CD4-positive, alpha-beta T cell treated with Interleukin-10 for 1 hour (primary cell): ENCODE measurements at regions not wholly inside any gene's neighbourhood (a gene's known extent, or its start where the extent isn't known, plus 50 kb on each side); places are given as distances from the start of the nearest gene placed in this dataset.
"Not testable (repeated sequence)": the region's sequence is repeated elsewhere in the genome, so short reads cannot be mapped to it uniquely, and the experiment has no call there.

Experiments used
- DNase-seq: peaks from one replicate; pipeline ENCODE4 v3.0.0-alpha.2; 2020

GRCh38 chr15:61393524-61393923 lies 164.4 kb upstream of the RORA start:
- DNase-seq = no peak

- no peak for DNase-seq
Observed at GRCh38 chr15:61390138-61390537, 161.0 kb upstream of the RORA start.

DNA sequence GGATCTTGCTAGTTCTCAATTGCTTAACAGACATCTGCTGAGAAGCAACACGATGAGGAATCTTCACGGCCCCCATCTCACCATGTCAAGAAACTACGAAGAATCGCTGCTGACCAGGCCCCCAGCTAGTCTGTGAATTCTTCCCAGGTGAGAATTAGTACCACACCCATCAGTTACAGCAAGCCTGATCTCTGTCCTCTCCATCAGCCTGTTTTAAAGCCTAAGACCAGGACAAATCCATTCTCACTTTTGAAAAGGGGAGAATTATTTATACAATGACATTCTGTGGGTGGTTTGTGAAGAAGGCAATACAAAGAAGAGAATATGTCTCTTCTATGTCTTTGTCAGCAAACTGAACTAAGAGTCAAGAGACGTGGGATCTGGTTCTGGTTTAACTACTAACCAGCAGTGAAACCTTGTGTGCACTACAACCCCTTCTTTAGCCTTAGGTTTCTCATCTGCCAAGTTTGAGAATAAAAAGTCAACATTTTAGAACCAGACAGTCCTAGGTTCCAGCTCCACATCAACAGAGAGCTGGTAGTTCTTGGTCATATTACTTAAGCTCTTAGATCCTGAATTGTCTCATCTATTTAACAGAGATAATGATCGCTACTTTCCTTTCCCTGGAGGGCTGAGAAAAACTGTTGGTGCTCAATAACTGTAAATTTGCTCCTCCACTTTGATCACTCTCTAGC lies 160.4 kb upstream of the RORA start:
- no peak for DNase-seq

DNA sequence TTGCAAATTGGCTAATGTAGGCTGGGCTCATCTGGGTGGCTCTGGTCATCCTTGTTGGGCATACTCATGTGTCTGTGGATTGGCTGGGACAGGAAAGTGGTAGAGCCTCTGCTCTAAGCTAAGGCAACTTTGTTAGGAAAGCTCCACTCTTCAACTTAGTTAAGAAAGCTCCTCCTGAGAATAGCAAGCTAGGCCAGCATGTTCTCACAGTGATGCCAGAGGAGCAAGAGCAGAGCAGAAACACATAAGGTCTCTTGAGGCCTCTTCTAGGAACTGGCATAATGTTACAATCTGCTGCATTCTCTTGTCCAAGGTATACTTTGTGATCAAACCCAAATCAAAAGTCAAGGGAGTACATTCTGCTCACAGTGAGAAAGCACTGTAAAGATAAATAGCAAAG lies 158.6 kb upstream of the RORA start:
- DNase-seq = no peak

GRCh38 chr15:61383421-61383820 lies 154.3 kb upstream of the RORA start:
- no peak for DNase-seq

DNA sequence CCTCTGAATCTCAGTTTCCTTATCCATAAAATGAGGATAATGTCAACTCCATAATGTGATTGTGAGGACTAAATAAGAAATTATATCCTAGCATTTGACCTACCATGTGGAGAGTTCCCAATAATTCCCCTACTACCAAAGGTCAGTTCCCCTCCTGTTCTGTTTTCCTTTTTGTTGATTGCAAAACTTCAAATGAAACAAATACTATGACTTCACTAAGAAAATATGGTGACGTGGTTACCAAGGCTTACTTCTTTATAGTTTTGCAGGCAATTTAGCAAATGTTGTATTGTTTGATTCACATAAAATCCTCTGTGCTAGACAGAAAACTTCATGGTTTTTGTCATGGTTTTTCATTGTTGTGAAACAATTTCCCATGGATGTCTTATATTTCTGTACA lies 153.8 kb upstream of the RORA start:
- no peak for DNase-seq

DNA sequence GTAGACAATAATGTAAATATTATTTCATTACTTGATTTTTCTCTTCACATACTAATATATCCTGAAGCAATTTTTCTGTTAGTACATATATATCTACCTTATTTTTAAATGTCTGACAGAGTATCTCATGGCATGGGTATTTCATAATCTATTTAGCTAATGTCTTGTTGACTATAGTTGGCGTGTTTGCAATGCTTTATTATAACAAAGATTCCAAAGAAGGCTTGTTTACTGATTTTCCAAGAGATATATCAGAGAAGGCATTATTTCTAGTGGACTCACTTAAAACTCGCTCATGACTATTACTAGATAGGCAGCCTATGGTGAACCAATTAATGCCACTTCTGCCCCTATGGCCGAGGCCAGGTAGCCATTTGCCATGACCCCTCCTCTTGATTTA lies 152.4 kb upstream of the RORA start:
- DNase-seq = no peak

DNA sequence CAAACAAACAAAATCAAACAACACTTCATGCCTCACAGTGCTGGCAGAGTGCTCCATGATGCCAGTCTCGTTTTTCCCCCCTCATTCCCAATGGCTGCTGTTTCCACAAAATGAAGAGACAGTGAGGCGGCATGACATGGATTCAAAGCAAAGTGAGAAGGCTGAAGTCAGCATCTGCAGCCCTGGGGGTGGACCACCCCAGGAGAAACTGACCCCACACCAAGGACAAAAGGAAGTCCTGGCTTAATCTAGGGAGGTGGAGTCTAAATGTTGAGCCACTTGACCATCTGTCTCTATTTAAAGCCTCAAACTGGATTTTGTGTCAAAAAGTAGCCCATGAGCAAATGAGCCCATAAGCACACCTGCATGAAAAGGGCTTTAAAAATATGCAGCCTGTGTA lies 151.2 kb upstream of the RORA start:
- DNase-seq = no peak

DNA sequence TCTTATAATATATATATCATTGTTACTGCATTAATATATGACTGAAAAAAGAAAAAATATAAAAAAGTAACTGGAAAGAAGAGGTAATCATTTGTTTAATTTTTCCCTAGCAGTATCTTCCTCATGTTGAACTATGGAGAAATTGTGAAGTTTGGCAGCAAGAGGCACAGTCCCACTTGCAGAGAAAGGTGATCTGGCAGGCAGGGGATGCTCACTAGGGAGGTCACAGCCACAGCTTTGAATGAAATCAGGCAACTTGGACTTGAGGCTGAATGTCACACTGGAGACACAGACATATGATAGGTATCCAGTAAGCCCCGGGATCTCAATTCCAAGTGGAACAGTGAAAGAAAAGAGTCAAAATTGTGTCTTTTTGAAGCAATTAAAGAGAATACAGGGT lies 149.9 kb upstream of the RORA start:
- DNase-seq = no peak

DNA sequence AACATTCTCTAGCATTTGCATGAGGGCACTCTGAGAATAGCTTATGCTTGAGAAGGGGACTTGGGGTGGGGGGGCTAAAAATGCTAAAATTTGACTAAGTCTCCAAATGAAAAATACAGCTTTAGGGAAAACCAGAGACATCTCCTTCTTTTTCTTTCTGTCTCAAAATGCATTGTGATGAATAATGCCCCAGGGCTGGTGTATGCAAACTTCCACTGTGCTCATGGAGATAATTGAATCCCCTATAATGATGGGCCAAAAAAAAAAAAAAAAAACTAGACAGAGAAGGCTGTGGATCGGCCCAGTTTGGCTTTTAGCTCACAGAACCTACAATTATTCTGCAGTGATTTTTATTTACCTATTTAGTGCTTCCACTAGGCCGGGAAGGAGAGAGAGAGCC lies 147.9 kb upstream of the RORA start:
- DNase-seq = no peak

- no peak for DNase-seq
Observed at GRCh38 chr15:61376516-61376915, 147.4 kb upstream of the RORA start.

DNA sequence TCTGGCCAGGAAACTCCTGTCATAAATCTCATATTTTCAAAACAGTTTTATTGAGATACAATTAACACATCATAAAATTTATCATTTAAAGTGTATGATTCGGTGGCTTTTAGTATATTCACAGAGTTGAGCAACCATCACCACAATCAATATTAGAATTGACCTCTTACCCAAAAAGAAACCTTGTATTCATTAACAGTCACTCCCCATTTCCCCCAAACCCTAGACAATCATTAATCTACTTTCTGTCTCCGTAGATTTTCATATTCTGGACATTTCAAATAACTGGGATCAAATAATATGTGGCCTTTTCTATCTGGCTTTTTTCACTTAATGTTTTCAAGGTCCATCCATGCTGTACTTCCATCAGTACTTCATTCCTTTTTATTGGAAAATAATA lies 145.7 kb upstream of the RORA start:
- DNase-seq = no peak

DNA sequence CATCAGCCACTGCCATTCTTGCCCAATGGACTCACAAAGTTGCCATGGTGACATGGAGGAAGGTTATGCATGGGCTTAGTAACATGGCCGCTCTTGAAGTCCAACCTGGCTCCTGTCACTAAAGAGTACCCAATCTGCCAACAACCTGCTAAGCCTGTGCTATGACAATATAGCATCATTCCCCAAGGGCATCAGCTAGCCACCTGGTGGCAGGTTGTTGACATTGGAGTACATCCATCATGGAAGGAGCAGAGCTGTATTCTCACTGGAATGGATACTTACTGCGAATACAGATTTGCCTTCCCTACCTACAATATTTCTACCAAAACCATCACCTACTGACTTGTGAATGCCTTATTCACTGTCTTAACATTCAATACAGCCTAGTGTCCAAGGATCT lies 138.9 kb upstream of the RORA start:
- no peak for DNase-seq

- DNase-seq = no peak
Observed at GRCh38 chr15:61364871-61365270, 135.8 kb upstream of the RORA start.

- DNase-seq = not testable (repeated sequence)
Observed at GRCh38 chr15:61362912-61363311, 133.8 kb upstream of the RORA start.

GRCh38 chr15:61344293-61344692 lies 115.2 kb upstream of the RORA start:
- DNase-seq = no peak

GRCh38 chr15:61342390-61342789 lies 113.3 kb upstream of the RORA start:
- no peak for DNase-seq

DNA sequence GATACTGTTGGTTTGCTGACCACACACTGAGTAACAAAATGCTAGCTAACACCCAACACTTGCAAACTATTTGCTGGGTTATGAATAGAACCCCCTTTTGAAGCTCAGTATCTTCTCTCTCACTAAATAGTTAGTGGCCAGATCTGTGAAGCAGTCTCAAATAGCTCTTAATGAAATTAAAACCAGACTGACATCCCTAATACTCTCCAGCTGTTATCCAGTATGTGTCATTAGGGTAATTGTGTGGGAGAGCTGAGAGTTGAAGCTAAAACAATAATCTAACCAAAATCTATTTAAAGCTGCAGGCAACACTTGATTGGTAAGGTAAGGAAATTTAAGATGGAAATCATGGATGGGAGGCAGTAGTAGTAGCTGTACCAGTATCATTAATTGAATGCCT lies 110.4 kb upstream of the RORA start:
- no peak for DNase-seq

- no peak for DNase-seq
Observed at GRCh38 chr15:61337541-61337940, 108.4 kb upstream of the RORA start.

- DNase-seq = no peak
Observed at GRCh38 chr15:61336026-61336638, 107.0 kb upstream of the RORA start.

DNA sequence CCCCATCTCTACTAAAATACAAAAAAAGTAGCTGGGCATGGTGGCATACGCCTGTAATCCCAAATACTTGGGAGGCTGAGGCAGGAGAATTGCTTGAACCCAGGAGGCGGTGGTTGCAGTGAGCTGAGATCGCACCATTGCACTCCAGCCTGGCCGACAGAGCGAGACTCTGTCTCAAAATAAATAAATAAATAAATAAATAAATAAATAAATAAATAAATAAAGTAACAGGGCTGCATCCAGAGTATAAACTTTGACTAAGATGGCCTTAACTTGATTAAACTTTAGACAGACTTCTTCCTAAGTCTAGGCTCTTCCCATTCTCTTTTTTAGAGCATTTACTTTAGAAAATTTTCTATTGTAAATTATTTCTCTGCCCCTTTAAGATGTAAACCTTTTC lies 105.6 kb upstream of the RORA start:
- DNase-seq = not testable (repeated sequence)

DNA sequence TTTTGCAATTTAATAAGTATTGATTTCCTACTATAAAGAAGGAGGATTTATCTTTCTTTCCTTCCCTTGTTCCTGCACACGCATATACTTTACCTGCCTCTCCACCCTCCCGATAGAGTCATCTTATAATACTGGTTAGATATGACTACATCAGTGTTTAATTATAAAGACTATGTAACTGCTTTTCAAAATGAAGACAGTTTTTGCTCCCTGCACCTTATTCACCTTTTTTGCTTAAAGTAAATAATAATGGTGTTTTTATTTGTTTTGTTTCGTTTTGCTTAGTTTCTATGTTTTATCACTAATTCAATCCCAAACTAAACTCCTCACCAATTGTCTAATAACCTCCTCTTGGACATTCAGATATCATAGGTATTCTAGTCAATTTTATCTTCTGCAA lies 101.9 kb upstream of the RORA start:
- DNase-seq = no peak

DNA sequence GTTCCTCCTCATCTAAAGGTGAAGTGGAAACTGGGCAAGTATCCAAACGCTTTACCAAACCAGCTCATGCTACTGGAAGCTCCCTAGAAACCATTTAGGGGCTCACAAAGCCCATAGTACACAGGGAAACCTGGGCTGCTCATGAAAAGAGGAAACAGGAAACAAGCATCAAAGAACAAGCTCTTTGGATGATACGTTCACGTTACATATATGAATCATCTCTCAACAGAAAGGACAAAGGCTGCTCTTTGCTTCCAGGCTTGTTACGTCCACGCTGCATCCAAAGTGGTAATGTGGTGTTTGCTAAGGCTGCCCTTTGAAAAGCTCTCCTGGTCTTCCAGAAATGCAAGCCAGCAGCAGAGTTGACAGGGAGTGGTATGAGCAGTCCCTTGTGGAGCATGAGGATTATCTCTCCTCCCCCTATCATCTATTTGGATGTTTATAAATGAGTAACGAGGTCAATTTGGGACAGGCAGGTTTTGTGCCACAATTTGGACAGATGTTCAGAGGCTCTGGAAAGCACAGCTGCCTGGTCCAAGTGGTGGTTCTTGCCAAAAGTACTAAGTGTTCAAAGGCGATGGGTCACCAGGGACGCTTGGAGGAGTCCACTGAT lies 98.0 kb upstream of the RORA start:
- no peak for DNase-seq

DNA sequence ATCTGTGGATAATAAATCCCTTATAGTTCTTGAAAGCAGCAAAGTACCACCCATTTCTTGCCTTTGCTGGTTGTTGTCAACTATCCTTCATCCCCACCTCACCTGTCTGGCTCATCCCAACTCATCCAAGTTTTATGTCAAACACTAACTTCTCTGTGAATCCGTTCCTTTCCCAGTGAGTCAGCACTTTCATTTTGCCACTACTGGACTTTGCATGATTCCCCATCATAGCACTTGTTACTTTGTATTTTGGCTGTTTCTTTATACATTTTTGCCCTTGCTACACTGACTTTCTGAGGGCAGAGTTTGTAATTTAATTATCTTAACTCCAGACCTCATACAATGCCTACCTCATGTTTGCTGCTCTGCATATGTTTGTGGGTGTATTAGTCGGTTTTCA lies 90.8 kb upstream of the RORA start:
- DNase-seq = no peak
